NCI-H774 (cell line): ENCODE measurements at regions not wholly inside any gene's neighbourhood (a gene's known extent, or its start where the extent isn't known, plus 50 kb on each side); places are given as distances from the start of the nearest gene placed in this dataset.
A peak's percentile ranks its signal among the peaks of the same experiment; 100 is the strongest.
"Not testable (repeated sequence)": the region's sequence is repeated elsewhere in the genome, so short reads cannot be mapped to it uniquely, and the experiment has no call there.

Experiments used
- DNase-seq: peaks from one replicate; lab custom pipeline; 2025; lab: John Stamatoyannopoulos, UW

GRCh38 chr2:176854878-176855277, 357.7 kb upstream of the HNRNPA3 start:
- DNase-seq: no peak

DNA sequence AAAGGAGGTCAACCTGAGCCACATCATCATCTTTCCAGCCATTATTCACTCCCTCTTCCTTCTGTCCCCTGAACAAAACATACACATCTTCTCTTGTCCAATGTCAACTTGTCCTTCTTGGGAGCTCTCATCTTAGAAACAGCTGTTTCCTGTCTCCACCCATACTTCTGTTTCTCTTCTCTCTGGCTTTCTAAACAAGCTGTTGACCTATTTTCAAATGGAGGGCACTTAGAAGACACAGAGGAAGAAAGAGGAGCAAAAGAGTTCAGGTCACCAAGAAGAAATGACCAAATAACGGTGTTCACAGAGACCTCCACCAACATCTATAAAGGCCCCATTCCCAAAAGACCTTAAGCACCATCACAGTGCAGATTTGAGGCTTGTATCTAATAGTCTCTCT, 355.9 kb upstream of the HNRNPA3 start:
- no peak for DNase-seq

DNA sequence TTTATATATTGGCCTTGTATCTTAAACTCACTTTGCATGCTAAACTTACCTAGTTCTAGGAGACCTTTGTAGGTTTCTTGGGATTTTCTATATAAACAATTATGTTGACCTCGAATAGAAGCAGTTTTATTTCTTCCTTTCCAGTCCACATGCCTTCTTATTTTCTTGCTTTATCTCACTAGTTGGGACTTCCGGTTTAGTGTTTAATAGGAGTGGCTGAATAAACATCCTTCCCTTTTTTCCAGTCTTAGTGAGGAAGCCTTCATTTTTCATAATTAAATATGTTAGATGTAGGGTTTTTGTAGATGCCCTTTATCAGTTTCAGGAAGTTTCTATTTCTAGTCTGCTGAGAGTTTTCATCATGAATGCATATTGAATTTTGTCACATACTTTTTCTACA, 347.3 kb upstream of the HNRNPA3 start:
- no peak for DNase-seq

DNA sequence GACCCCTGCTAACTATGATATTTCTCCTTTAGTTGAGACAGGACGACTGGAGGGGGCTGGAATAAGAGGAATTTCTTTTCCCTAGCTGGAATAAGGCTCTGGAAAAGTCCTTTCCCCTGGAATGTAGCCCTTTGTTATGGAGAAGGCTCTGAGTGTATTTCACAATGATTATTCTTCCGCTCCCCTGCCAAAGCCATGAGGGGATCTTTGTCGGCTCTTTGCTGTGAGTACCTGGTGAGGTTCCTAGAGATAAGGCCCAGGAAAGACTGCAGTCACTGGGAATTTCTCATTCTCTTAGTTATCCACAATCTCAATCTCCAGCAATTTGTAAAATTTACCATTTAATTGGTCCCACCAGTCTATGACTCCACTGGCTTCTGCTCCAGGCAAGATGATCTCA, 340.2 kb upstream of the HNRNPA3 start:
- DNase-seq: no peak

- DNase-seq: no peak
Measured at GRCh38 chr2:176873403-176873802, 339.2 kb upstream of the HNRNPA3 start.

- DNase-seq: no peak
Measured at GRCh38 chr2:176876493-176877103, 336.0 kb upstream of the HNRNPA3 start.

GRCh38 chr2:176879426-176879995, 333.1 kb upstream of the HNRNPA3 start:
- DNase-seq: no peak

GRCh38 chr2:176882045-176882444, 330.5 kb upstream of the HNRNPA3 start:
- DNase-seq: not testable (repeated sequence)

DNA sequence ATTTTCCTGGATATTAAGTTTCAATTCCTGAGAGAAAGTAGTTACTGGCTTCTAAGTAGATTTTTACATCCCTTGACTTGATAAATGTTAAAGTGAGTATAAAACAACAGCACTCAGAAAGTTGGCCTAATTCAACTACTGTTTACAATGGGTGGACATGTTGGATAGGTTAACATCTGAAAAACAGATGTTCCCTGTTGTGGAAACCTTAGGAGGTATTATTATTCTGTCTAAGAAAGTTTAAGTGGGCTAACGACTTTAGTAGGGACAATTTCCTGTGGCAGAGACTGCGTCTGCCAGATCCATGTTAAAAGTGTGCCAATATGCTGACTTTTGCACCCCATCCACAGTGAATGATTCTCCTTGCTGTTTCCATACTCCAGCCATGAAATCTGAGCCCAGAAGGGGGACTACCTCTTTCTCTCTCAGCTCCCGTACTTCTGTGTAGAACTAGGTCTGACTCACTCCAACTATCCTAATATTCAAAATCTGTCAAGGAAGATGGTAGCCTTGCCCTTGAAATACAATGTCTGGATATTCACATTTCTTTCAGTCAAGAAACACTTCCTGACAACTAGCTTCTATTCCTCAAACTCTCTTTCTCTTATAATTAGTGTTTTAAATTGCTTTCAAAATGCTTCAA, 327.5 kb upstream of the HNRNPA3 start:
- no peak for DNase-seq

- no peak for DNase-seq
Measured at GRCh38 chr2:176885661-176886060, 326.9 kb upstream of the HNRNPA3 start.

DNA sequence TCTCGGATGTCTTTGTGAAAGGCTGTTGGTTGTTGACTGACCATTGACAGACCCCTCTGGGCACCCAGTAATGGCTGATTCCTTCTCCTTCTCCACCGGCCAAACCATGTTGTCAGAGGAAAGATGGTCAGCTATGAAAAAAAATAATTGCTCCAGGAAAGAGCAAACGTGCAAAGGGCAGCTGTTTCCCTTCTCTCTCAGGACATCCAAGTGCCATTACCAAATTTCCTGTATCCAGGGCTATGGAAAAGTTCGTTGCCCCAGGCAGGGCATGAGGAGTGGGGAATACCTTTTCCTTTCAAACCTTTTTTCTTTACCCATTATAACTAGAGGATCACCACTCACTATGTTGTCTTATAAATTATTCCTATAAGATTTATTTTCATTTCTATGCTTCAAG, 321.5 kb upstream of the HNRNPA3 start:
- no peak for DNase-seq

- no peak for DNase-seq
Measured at GRCh38 chr2:176891857-176892256, 320.7 kb upstream of the HNRNPA3 start.

DNA sequence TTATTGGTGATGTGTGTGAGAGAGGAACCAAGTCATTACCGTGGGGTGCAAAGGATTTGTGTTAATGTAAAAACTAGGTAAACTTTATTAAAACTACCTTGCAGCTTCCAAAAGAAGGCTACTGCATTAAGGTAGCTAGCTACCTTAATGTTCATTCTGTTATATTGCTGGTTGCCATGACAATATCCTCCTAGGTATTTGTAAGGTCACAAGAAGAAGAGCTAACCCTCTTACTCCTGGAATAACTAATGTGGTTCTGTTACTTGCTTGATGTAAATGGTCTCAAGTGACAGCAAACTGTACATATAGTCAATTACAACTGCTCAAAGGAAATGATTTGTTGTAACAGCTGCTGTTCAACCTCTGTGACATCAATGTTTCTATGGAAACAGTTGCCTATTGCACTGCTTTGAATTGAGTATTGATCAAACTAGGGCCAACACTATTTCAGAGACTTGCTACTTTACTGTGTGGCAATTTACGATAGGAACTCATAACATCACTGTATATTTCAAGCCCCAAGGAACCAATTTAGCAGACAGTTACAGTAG, 319.8 kb upstream of the HNRNPA3 start:
- peak; percentile 83 for DNase-seq

- DNase-seq: no peak
Measured at GRCh38 chr2:176895158-176895557, 317.4 kb upstream of the HNRNPA3 start.

GRCh38 chr2:176902454-176902853, 310.1 kb upstream of the HNRNPA3 start:
- no peak for DNase-seq

DNA sequence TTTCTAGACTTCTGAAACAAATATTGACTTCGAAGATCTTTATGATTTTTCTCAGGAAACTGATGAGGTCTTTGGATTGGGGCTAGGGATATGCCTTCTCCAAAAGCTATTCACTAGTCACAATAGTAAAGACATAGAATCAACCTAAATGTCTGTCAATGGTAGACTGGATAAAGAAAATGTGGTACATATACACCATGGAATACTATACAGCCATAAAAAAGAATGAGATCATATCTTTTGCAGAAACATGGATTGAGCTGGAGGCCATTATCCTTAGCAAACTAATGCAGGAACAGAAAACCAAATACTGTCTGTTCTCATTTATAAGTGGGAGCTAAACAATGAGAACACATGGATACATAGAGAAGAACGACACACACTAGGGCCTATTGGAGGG, 308.5 kb upstream of the HNRNPA3 start:
- DNase-seq: not testable (repeated sequence)

DNA sequence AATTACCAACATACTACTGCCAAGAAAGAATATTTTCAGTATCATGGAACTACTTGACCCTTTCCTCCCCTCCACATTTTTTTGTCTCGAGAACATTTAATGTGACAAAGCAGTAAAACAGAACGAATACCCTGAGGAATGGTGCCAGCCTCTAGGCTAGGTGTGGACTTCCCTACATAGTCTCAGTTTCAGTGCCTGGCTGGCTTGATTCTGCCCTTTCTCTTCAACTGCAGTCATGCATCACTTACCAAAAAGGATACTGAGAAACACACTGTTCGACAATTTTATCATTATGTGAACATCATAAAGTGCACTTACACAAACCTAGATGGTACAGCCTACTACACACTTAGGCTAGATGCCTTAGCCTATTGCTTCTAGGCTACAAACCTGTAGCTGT, 305.3 kb upstream of the HNRNPA3 start:
- no peak for DNase-seq

DNA sequence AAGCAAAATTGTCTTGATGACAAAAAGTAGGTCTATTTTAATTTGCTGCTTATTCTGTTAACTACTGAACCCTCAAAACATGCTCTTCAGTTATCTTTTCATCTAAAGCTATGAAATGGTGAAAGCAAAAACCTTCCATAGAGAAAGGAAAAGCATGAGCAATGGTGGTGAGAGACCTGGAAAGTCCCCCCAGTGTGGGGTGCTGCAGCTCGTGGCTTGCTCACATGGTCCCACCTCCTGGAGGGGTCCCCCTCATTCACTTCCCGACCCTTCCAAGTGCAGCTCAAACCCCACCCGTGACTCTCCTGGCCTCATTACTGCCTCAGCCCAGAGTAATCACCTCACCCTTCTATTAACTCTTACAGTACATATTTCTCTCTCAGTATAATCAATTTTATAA, 301.8 kb upstream of the HNRNPA3 start:
- no peak for DNase-seq

GRCh38 chr2:176913955-176914354, 298.6 kb upstream of the HNRNPA3 start:
- DNase-seq: no peak

GRCh38 chr2:176914371-176914770, 298.2 kb upstream of the HNRNPA3 start:
- no peak for DNase-seq

DNA sequence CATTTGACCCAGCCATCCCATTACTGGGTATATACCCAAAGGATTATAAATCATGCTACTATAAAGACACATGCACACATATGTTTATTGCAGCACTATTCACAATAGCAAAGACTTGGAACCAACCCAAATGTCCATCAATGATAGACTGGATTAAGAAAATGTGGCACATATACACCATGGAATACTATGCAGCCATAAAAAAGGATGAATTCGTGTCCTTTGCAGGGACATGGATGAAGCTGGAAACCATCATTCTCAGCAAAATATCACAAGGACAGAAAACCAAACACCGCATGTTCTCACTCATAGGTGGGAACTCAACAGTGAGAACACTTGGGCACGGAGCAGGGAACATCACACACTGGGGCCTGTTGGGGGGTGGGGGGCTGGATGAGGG, 290.0 kb upstream of the HNRNPA3 start:
- DNase-seq: not testable (repeated sequence)

DNA sequence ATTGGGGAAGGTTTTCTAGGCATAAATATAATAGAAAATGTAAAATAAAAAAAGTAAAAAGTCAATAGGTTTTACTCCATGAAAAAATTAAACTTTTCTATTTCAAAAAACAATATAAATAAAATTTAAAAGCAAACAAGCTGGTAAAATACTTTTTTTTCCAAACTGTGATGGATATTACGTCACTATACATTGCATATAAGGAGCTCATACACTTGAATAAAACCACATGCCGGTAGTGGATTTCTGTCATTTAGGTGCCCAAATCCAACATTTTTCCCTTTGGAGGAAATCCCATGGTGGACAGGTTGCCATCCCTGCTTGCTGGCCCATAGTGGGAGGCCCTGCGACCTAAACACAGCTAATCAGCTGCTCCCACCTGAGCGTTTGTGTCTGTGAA, 289.4 kb upstream of the HNRNPA3 start:
- DNase-seq: no peak

DNA sequence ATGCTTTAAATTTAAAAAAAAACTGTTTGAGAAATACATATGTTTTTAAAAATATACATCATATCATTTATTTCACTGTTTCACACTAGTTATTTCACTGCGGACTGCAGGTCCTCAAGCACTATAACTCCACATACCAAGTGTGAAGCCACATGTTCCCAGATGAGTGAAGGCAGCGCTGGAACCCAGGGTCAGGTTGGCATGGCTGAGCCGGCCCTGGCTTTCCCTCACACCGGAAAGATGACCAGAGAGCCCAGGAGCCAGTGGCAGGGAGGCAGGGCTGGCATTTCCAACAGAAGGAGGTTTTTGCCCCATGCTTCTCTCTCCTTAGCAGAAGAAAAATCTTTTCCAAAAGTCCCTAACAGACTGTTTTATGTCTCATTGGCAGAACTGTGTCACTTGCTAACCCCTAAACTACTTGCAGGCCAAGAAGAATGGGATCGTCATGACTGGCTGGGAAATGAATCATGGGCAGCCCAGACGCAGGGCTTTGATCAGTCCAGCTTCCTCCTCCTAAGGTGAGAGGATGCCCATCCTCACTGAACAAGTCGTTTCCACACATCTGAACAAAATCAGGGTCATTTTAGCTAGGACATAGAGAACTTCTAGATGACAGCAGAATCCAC, 287.6 kb upstream of the HNRNPA3 start:
- no peak for DNase-seq
